ENCODE measurements at regions not wholly inside any gene's neighbourhood (a gene's known extent, or its start where the extent isn't known, plus 50 kb on each side); places are given as distances from the start of the nearest gene placed in this dataset.

DNA sequence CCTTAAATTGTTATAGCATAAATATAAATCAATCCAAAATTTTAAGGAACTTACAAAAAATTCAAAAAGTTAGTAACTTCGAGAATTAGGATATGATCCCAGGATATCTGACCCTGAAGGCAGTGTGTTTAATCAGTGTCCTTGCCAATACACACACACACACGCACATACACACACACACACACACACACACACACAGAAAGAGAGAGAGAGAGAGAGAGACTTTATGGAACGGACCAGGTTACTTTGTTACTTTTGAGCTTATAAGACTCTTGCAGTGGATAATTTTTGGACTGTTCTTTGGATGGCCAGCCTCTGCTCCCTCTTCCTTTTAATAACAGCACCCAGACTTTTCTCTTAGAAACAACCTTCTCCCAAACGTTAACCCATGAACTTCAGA lies 322.9 kb downstream of the NFIB start:
- no peak overlapping the region for H2AFZ ChIP-seq (ENCODE audit: low read depth, low read length)
- POLR2A ChIA-PET: no interaction called here
- FAIRE-seq: no peak

More for the DNA sequence above, 322.9 kb downstream of the NFIB start:
- Histone ChIP-seq H3K36me3 (ENCODE audit: control insufficient read depth, insufficient read depth, low read length) (no peaks in the 10 kb centered on the region), H3K27ac (ENCODE audit: extremely low read depth, low read depth, low read length) (no peak overlapping the region), H3K4me1 (replicated peaks in 1 of 2; ENCODE audit: control insufficient read depth in 2 of 2, insufficient read depth in 2 of 2, low read length in 2 of 2) (no peaks in the 10 kb centered on the region), H3K9me1 (ENCODE audit: control insufficient read depth, insufficient read depth, low read length) (no peaks in the 10 kb centered on the region), H3K4me3 (no peak overlapping the region), H3K27me3 (ENCODE audit: control insufficient read depth in 2 of 2, insufficient read depth in 2 of 2, low read length in 2 of 2) (no peaks in the 10 kb centered on the region; a peak in 1 of 5 replicates), H3K79me2 (ENCODE audit: control insufficient read depth, insufficient read depth, low read length) (no peaks in the 10 kb centered on the region), H3K4me2 (ENCODE audit: insufficient read depth, low read length) (no peak overlapping the region), H4K20me1 (replicated peaks; ENCODE audit: control insufficient read depth, insufficient read depth, low read length) (no peaks in the 10 kb centered on the region), H3K9me3 (replicated peaks; ENCODE audit: control insufficient read depth, insufficient read depth, low read depth, low read length) (no peaks in the 10 kb centered on the region), H3K9ac (ENCODE audit: insufficient read depth in 1 of 2, low read depth in 2 of 2, low read length in 2 of 2) (no peak overlapping the region)
- WGBS (ENCODE audit: insufficient coverage, low coverage, missing lambda C conversion rate): 0% methylated on average over 4 of the region's 4 CpGs
- no peak for DNase-seq (ENCODE audit: extremely low read depth in 1 of 4, low spot score in 3 of 4)
- ATAC-seq: no peak
- CTCF ChIA-PET (ENCODE audit: low intra/inter-chr PET ratio): no interaction called here
- TF ChIP-seq, protein P1, sequence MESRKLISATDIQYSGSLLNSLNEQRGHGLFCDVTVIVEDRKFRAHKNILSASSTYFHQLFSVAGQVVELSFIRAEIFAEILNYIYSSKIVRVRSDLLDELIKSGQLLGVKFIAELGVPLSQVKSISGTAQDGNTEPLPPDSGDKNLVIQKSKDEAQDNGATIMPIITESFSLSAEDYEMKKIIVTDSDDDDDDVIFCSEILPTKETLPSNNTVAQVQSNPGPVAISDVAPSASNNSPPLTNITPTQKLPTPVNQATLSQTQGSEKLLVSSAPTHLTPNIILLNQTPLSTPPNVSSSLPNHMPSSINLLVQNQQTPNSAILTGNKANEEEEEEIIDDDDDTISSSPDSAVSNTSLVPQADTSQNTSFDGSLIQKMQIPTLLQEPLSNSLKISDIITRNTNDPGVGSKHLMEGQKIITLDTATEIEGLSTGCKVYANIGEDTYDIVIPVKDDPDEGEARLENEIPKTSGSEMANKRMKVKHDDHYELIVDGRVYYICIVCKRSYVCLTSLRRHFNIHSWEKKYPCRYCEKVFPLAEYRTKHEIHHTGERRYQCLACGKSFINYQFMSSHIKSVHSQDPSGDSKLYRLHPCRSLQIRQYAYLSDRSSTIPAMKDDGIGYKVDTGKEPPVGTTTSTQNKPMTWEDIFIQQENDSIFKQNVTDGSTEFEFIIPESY (CRISPR knock-in tag; IDR thresholded peaks at IDR 0.05): no peak
- TF ChIP-seq, protein P2, sequence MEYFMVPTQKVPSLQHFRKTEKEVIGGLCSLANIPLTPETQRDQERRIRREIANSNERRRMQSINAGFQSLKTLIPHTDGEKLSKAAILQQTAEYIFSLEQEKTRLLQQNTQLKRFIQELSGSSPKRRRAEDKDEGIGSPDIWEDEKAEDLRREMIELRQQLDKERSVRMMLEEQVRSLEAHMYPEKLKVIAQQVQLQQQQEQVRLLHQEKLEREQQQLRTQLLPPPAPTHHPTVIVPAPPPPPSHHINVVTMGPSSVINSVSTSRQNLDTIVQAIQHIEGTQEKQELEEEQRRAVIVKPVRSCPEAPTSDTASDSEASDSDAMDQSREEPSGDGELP (CRISPR knock-in tag; IDR thresholded peaks at IDR 0.05; ENCODE audit: borderline replicate concordance): no peak
- no peak for TF ChIP-seq CSDE1 (IDR thresholded peaks at IDR 0.05)
- no peak for TF ChIP-seq FOXM1 (IDR thresholded peaks at IDR 0.05; ENCODE audit: low read depth)
- TF ChIP-seq FOXM1 (CRISPR knock-in tag; IDR thresholded peaks at IDR 0.05; ENCODE audit: low read depth): no peak
- TF ChIP-seq, protein P3, sequence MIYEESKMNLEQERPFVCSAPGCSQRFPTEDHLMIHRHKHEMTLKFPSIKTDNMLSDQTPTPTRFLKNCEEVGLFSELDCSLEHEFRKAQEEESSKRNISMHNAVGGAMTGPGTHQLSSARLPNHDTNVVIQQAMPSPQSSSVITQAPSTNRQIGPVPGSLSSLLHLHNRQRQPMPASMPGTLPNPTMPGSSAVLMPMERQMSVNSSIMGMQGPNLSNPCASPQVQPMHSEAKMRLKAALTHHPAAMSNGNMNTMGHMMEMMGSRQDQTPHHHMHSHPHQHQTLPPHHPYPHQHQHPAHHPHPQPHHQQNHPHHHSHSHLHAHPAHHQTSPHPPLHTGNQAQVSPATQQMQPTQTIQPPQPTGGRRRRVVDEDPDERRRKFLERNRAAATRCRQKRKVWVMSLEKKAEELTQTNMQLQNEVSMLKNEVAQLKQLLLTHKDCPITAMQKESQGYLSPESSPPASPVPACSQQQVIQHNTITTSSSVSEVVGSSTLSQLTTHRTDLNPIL (CRISPR knock-in tag; IDR thresholded peaks at IDR 0.05): no peak
- TF ChIP-seq ZNF347 (CRISPR knock-in tag; IDR thresholded peaks at IDR 0.05; ENCODE audit: low read depth): no peak
- no peak for TF ChIP-seq MTA1 (IDR thresholded peaks at IDR 0.05; ENCODE audit: borderline replicate concordance)
- TF ChIP-seq NONO (IDR thresholded peaks at IDR 0.05; ENCODE audit: low read depth in 2 of 2, low read length in 1 of 2): no peak
- TF ChIP-seq THRAP3 (IDR thresholded peaks at IDR 0.05; ENCODE audit: borderline replicate concordance): no peak
- TF ChIP-seq, protein P4, sequence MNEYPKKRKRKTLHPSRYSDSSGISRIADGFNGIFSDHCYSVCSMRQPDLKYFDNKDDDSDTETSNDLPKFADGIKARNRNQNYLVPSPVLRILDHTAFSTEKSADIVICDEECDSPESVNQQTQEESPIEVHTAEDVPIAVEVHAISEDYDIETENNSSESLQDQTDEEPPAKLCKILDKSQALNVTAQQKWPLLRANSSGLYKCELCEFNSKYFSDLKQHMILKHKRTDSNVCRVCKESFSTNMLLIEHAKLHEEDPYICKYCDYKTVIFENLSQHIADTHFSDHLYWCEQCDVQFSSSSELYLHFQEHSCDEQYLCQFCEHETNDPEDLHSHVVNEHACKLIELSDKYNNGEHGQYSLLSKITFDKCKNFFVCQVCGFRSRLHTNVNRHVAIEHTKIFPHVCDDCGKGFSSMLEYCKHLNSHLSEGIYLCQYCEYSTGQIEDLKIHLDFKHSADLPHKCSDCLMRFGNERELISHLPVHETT (CRISPR knock-in tag; conservative IDR thresholded peaks at IDR 0.05 in 1 of 2, IDR thresholded peaks at IDR 0.05 in 1 of 2): no peak
- intact Hi-C loops (cut with micrococcal nuclease) (no loop called here), in situ Hi-C loops (cut with MboI) (no loop called here)
- BruUV-seq (replicated peaks): no TSS peak

Data from K562 (cell line).